NCI-H146 (cell line): ENCODE measurements at regions not wholly inside any gene's neighbourhood (a gene's known extent, or its start where the extent isn't known, plus 50 kb on each side); places are given as distances from the start of the nearest gene placed in this dataset.
"Not testable (repeated sequence)": the region's sequence is repeated elsewhere in the genome, so short reads cannot be mapped to it uniquely, and the experiment has no call there.

ENCODE experiments used
- DNase-seq: peaks from one replicate; lab custom pipeline; 2025; lab: John Stamatoyannopoulos, UW

- no peak for DNase-seq
Measured at GRCh38 chr6:163738304-163738703, 323.8 kb downstream of the QKI start.

GRCh38 chr6:163735076-163735475, 320.6 kb downstream of the QKI start:
- no peak for DNase-seq

- DNase-seq: no peak
Measured at GRCh38 chr6:163733061-163733460, 318.5 kb downstream of the QKI start.

- DNase-seq: no peak
Measured at GRCh38 chr6:163732479-163732878, 318.0 kb downstream of the QKI start.

GRCh38 chr6:163732014-163732351, 317.5 kb downstream of the QKI start:
- DNase-seq: not testable (repeated sequence)

- DNase-seq: no peak
Measured at GRCh38 chr6:163731215-163732013, 316.9 kb downstream of the QKI start.

- no peak for DNase-seq
Measured at GRCh38 chr6:163730246-163731210, 316.0 kb downstream of the QKI start.

GRCh38 chr6:163729127-163729872, 314.8 kb downstream of the QKI start:
- no peak for DNase-seq

GRCh38 chr6:163728442-163729126, 314.1 kb downstream of the QKI start:
- no peak for DNase-seq

GRCh38 chr6:163726037-163726695, 311.6 kb downstream of the QKI start:
- DNase-seq: no peak

GRCh38 chr6:163725008-163725941, 310.8 kb downstream of the QKI start:
- DNase-seq: peak; percentile 75

- DNase-seq: no peak
Measured at GRCh38 chr6:163724196-163724595, 309.7 kb downstream of the QKI start.

- DNase-seq: no peak
Measured at GRCh38 chr6:163723759-163724158, 309.2 kb downstream of the QKI start.

- no peak for DNase-seq
Measured at GRCh38 chr6:163721922-163722692, 307.6 kb downstream of the QKI start.

GRCh38 chr6:163721435-163721834, 306.9 kb downstream of the QKI start:
- DNase-seq: no peak

- no peak for DNase-seq
Measured at GRCh38 chr6:163720460-163721235, 306.1 kb downstream of the QKI start.

GRCh38 chr6:163720005-163720404, 305.5 kb downstream of the QKI start:
- DNase-seq: peak; percentile 54

GRCh38 chr6:163719028-163719742, 304.7 kb downstream of the QKI start:
- no peak for DNase-seq
